Glutamatergic neuron (in vitro differentiated cells): ENCODE measurements at regions not wholly inside any gene's neighbourhood (a gene's known extent, or its start where the extent isn't known, plus 50 kb on each side); places are given as distances from the start of the nearest gene placed in this dataset.

Experiments used
- DNase-seq: peaks from one replicate; pipeline ENCODE4 v3.0.0; 2022
- H3K27ac Mint-ChIP-seq: one replicate; pipeline ENCODE4 v1.8.0; 2020; ENCODE audit warnings: mild to moderate bottlenecking, mixed read lengths, inconsistent platforms; ENCODE audit not compliant: unreplicated experiment
- H3K27me3 Mint-ChIP-seq: one replicate; pipeline ENCODE4 v1.8.0; 2020; ENCODE audit warnings: mild to moderate bottlenecking, moderate library complexity, mixed read lengths, inconsistent platforms; ENCODE audit not compliant: unreplicated experiment
- H3K36me3 Mint-ChIP-seq: one replicate; pipeline ENCODE4 v1.8.0; 2020; ENCODE audit warnings: mild to moderate bottlenecking, mixed read lengths, inconsistent platforms; ENCODE audit not compliant: unreplicated experiment
- H3K4me1 Mint-ChIP-seq: one replicate; pipeline ENCODE4 v1.8.0; 2020; ENCODE audit warnings: mild to moderate bottlenecking, low read depth, mixed read lengths, inconsistent platforms; ENCODE audit not compliant: unreplicated experiment
- H3K4me3 Mint-ChIP-seq: one replicate; pipeline ENCODE4 v1.8.0; 2020; ENCODE audit warnings: mild to moderate bottlenecking, mixed read lengths, inconsistent platforms; ENCODE audit not compliant: unreplicated experiment
- H3K9me3 Mint-ChIP-seq: one replicate; pipeline ENCODE4 v1.8.0; 2020; ENCODE audit warnings: mild to moderate bottlenecking, moderate library complexity, mixed read lengths, inconsistent platforms; ENCODE audit not compliant: unreplicated experiment
- CTCF ChIP-seq: fragments of 200-600 bp; sonication (generic); IDR thresholded peaks from one replicate; pipeline ENCODE4 v1.5.0; 2021; ENCODE audit not compliant: partially characterized antibody, unreplicated experiment

DNA sequence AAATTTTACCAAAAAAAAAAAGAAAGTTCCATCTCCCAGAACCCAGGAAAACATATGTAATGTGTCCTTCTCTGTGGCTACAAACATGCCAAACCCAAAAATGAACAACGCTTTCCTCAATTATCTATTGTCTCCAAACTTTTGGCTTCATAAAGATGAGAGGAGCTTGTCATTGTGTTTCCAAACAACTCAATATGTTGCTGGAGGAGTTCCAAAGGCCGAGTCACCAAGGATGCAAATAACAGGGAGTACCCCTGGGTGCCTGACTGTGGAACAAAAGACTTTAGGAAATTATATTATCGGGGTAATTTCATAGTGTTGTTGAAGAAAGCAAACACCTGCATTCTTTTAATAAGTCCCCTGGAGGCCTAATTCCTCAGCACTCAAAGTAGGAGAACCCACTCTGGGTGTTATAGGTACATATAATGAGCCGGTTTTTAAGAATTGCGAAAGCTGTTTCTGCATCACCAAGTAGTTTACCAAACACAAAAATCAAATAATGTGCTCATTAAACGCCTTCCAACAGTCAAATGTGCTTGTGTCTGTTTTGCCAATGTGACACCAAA lies 206.3 kb upstream of the PRICKLE2 start:
- no peak overlapping the region for H3K27ac Mint-ChIP-seq
- no peak for TF ChIP-seq CTCF
- no peak for DNase-seq

GRCh38 chr3:64427671-64428070 lies 202.4 kb upstream of the PRICKLE2 start:
- Mint-ChIP-seq H3K27me3 (no peaks in the 10 kb centered on the region), H3K27ac (no peak overlapping the region), H3K36me3 (peaks cover 4% of the 10 kb centered on the region), H3K9me3 (peaks cover under 1% of the 10 kb centered on the region), H3K4me3 (no peak overlapping the region), H3K4me1 (no peaks in the 10 kb centered on the region)
- TF ChIP-seq CTCF, result no peak
- DNase-seq, result no peak

More for the DNA sequence above, 206.3 kb upstream of the PRICKLE2 start:
- Mint-ChIP-seq H3K4me3 (no peak overlapping the region), H3K4me1 (no peaks in the 10 kb centered on the region), H3K9me3 (peaks cover 2% of the 10 kb centered on the region), H3K27me3 (peaks cover 2% of the 10 kb centered on the region), H3K36me3 (peaks cover 16% of the 10 kb centered on the region)

DNA sequence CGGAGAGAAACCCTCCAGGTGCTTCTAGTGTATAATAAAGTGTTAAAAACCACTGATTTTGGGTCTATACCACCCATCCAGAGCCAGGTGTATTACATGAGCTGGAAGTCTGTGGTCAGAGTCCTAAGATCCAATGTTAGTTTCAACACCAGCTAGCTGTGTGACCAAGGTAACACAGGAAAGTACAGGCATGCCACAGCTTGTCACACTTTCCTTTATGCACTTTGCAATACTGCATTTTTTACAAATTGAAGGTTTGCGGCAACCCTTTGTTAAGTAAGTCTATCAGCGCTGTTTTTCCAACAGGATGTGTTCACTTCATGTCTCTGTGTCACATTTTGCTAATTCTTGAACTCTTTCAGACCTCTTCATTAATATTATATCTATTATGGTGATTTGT lies 201.3 kb upstream of the PRICKLE2 start:
- Mint-ChIP-seq H3K4me1 (no peaks in the 10 kb centered on the region), H3K4me3 (no peak overlapping the region), H3K27ac (no peak overlapping the region), H3K27me3 (no peaks in the 10 kb centered on the region), H3K9me3 (no peaks in the 10 kb centered on the region), H3K36me3 (peaks cover 4% of the 10 kb centered on the region)
- DNase-seq, result no peak
- no peak for TF ChIP-seq CTCF

DNA sequence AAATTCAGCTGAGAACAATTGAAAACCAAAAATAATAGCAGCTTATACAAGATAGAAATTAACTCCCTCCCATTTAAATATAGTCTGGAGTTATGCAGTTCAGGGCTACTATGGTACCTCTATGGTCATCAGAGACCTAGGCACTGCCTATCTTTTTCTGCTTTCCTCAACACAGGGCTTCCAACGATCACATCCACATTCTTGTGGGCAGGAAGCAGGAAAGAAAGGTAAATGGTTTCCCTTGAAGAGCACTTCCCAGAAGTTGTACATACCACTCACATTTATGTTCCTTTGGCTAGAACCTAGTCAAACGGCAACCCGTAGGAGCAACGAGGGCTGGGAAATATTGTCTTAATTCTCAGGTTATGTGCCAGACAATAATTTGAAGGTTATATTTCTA lies 197.7 kb upstream of the PRICKLE2 start:
- H3K36me3 Mint-ChIP-seq, result no peaks in the 10 kb centered on the region
- DNase-seq, result no peak
- no peak overlapping the region for H3K27ac Mint-ChIP-seq
- no peaks in the 10 kb centered on the region for H3K27me3 Mint-ChIP-seq
- H3K4me1 Mint-ChIP-seq, result no peaks in the 10 kb centered on the region
- H3K9me3 Mint-ChIP-seq, result no peaks in the 10 kb centered on the region
- no peak for TF ChIP-seq CTCF
- no peak overlapping the region for H3K4me3 Mint-ChIP-seq

DNA sequence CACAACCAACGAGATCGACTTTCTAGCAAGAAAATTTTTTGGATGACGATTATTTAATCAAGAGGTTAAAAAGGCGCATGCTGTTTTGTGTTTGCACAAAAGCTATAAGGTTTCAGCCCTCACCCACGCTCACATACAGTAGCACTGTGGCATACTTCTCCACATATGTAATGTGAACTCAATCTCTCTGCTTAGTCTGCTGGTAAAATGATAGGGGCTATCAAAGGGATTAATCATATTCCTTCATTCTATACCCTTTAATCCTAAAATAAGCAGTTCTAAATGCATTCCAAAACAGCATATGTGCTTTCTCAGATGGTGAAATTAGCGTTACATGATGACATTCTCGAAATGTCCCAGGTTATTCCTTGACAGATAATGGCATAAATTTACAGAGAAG lies 196.9 kb upstream of the PRICKLE2 start:
- H3K27ac Mint-ChIP-seq, result no peak overlapping the region
- H3K4me3 Mint-ChIP-seq, result no peak overlapping the region
- no peaks in the 10 kb centered on the region for H3K36me3 Mint-ChIP-seq
- TF ChIP-seq CTCF, result no peak
- H3K4me1 Mint-ChIP-seq, result no peaks in the 10 kb centered on the region
- DNase-seq, result no peak
- H3K27me3 Mint-ChIP-seq, result no peaks in the 10 kb centered on the region
- no peaks in the 10 kb centered on the region for H3K9me3 Mint-ChIP-seq
